ENCODE measurements at regions not wholly inside any gene's neighbourhood (a gene's known extent, or its start where the extent isn't known, plus 50 kb on each side); places are given as distances from the start of the nearest gene placed in this dataset.
"Not testable (repeated sequence)": the region's sequence is repeated elsewhere in the genome, so short reads cannot be mapped to it uniquely, and the experiment has no call there.

- peak; percentile 42 for DNase-seq
These were observed 115.1 kb downstream of the KCNRG start for GRCh38 chr13:50130123-50130946.

- no peak for DNase-seq
These were observed 117.0 kb downstream of the KCNRG start for GRCh38 chr13:50131920-50132903.

- DNase-seq = no peak
These were observed 117.7 kb downstream of the KCNRG start for GRCh38 chr13:50132904-50133357.

- DNase-seq = no peak
These were observed 118.2 kb downstream of the KCNRG start for GRCh38 chr13:50133358-50133953.

GRCh38 chr13:50136226-50136625, 121.0 kb downstream of the KCNRG start:
- no peak for DNase-seq

- DNase-seq = no peak
These were observed 121.4 kb downstream of the KCNRG start for GRCh38 chr13:50136678-50137077.

- DNase-seq = not testable (repeated sequence)
These were observed 124.2 kb downstream of the KCNRG start for GRCh38 chr13:50139435-50139934.

- DNase-seq = no peak
These were observed 124.9 kb downstream of the KCNRG start for GRCh38 chr13:50140153-50140552.

GRCh38 chr13:50140581-50141374, 125.5 kb downstream of the KCNRG start:
- no peak for DNase-seq

GRCh38 chr13:50141375-50141975, 126.2 kb downstream of the KCNRG start:
- DNase-seq = no peak

GRCh38 chr13:50144246-50145160, 129.3 kb downstream of the KCNRG start:
- DNase-seq = no peak

- DNase-seq = no peak
These were observed 134.0 kb downstream of the KCNRG start for GRCh38 chr13:50149214-50149613.

- no peak for DNase-seq
These were observed 134.7 kb downstream of the KCNRG start for GRCh38 chr13:50149932-50150331.

GRCh38 chr13:50152224-50152623, 137.0 kb downstream of the KCNRG start:
- DNase-seq = no peak

GRCh38 chr13:50152655-50153309, 137.5 kb downstream of the KCNRG start:
- no peak for DNase-seq

- DNase-seq = no peak
These were observed 138.2 kb downstream of the KCNRG start for GRCh38 chr13:50153401-50153800.

GRCh38 chr13:50153876-50154275, 138.6 kb downstream of the KCNRG start:
- DNase-seq = no peak

- DNase-seq = no peak
These were observed 139.5 kb downstream of the KCNRG start for GRCh38 chr13:50154697-50155096.

- DNase-seq = peak; percentile 58
These were observed 140.9 kb downstream of the KCNRG start for GRCh38 chr13:50156140-50156539.
